Sigmoid colon (tissue), 4 donors: ENCODE measurements at regions not wholly inside any gene's neighbourhood (a gene's known extent, or its start where the extent isn't known, plus 50 kb on each side); places are given as distances from the start of the nearest gene placed in this dataset.

Experiments
- POLR2AphosphoS5 ChIP-seq, 4 donors: sonication (generic); formaldehyde crosslinking; IDR thresholded peaks; one replicate each; pipeline ENCODE4 v1.6.1; 2017; ENCODE audit warnings: antibody characterized with exemption in 4 of 4
- TF ChIP-seq, protein P1 (sequence below), 4 experiments: fragments of 450-650 bp in 3 of 4; fragments of 200-600 bp in 1 of 4; IDR thresholded peaks; one replicate each; pipeline ENCODE4 v1.5.1; 2016 to 2019; ENCODE audit warnings: antibody characterized with exemption in 4 of 4, mild to moderate bottlenecking in 3 of 4, moderate library complexity in 2 of 4

DNA sequence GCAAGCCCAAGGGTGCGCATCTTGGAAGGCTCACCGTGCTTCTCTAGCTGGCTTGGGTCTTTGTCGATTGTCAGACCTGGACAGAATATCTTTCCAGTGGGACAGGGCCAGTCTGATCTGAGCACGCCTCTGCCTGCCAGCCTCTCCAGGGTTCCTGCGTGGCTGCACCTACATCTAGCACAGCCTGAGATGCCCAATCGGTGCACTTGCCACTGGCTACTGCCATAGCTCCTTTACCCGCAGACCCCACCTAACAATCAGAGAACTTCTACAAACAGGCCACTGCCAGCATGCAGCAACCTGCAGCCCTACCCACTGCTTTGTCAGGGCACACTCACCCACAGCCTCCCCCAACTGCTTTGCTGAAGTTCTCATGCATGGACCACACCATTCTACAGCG is 56.7 kb upstream of the PHACTR3 start:
- TF ChIP-seq, protein P1, sequence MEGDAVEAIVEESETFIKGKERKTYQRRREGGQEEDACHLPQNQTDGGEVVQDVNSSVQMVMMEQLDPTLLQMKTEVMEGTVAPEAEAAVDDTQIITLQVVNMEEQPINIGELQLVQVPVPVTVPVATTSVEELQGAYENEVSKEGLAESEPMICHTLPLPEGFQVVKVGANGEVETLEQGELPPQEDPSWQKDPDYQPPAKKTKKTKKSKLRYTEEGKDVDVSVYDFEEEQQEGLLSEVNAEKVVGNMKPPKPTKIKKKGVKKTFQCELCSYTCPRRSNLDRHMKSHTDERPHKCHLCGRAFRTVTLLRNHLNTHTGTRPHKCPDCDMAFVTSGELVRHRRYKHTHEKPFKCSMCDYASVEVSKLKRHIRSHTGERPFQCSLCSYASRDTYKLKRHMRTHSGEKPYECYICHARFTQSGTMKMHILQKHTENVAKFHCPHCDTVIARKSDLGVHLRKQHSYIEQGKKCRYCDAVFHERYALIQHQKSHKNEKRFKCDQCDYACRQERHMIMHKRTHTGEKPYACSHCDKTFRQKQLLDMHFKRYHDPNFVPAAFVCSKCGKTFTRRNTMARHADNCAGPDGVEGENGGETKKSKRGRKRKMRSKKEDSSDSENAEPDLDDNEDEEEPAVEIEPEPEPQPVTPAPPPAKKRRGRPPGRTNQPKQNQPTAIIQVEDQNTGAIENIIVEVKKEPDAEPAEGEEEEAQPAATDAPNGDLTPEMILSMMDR (IDR thresholded peaks at IDR 0.05), result no peak
- no peak for TF ChIP-seq POLR2AphosphoS5 (IDR thresholded peaks at IDR 0.05)
